ENCODE measurements at regions not wholly inside any gene's neighbourhood (a gene's known extent, or its start where the extent isn't known, plus 50 kb on each side); places are given as distances from the start of the nearest gene placed in this dataset.

- Histone ChIP-seq H3K27ac (ENCODE audit: low read depth, low read length, poor library complexity, severe bottlenecking) (no peak overlapping the region), H3K36me3 (ENCODE audit: insufficient read depth, low read length) (no peaks in the 10 kb centered on the region), H3K9me2 (ENCODE audit: low read depth, low read length) (no peaks in the 10 kb centered on the region), H3K27me3 (ENCODE audit: insufficient read depth, low read length) (no peaks in the 10 kb centered on the region), H2AFZ (ENCODE audit: low read length) (no peak overlapping the region), H3K9me3 (ENCODE audit: low read length) (no peaks in the 10 kb centered on the region), H3K79me2 (ENCODE audit: insufficient read depth, low read length) (no peaks in the 10 kb centered on the region), H3K9ac (ENCODE audit: low read length) (no peak overlapping the region), H3K4me3 (ENCODE audit: low read depth, low read length, poor library complexity, severe bottlenecking) (no peak overlapping the region), H4K20me1 (ENCODE audit: insufficient read depth, low read length) (no peaks in the 10 kb centered on the region), H3K4me2 (ENCODE audit: low read length) (no peak overlapping the region), H3K4me1 (ENCODE audit: insufficient read depth, low read length, severe bottlenecking) (no peaks in the 10 kb centered on the region), H3F3A (ENCODE audit: insufficient read depth, low read length) (no peaks in the 10 kb centered on the region)
- TF ChIP-seq CTCF (IDR thresholded peaks at IDR 0.05; ENCODE audit: low read length) (no peak), EZH2 (IDR thresholded peaks at IDR 0.05; ENCODE audit: borderline replicate concordance, low read length) (no peak)
These were observed 176.0 kb downstream of the DACT1 start for GRCh38 chr14:58813745-58814144.

- Histone ChIP-seq H4K20me1 (ENCODE audit: insufficient read depth, low read length) (no peaks in the 10 kb centered on the region), H3K4me1 (ENCODE audit: insufficient read depth, low read length, severe bottlenecking) (no peaks in the 10 kb centered on the region), H3K79me2 (ENCODE audit: insufficient read depth, low read length) (no peaks in the 10 kb centered on the region), H3K27ac (ENCODE audit: low read depth, low read length, poor library complexity, severe bottlenecking) (no peak overlapping the region), H3K9me2 (ENCODE audit: low read depth, low read length) (no peaks in the 10 kb centered on the region), H3K9ac (ENCODE audit: low read length) (no peak overlapping the region), H2AFZ (ENCODE audit: low read length) (no peak overlapping the region), H3K36me3 (ENCODE audit: insufficient read depth, low read length) (no peaks in the 10 kb centered on the region), H3K27me3 (ENCODE audit: insufficient read depth, low read length) (no peaks in the 10 kb centered on the region), H3K9me3 (ENCODE audit: low read length) (no peaks in the 10 kb centered on the region), H3K4me3 (ENCODE audit: low read depth, low read length, poor library complexity, severe bottlenecking) (no peak overlapping the region), H3K4me2 (ENCODE audit: low read length) (no peak overlapping the region), H3F3A (ENCODE audit: insufficient read depth, low read length) (no peaks in the 10 kb centered on the region)
- no peak for TF ChIP-seq EZH2 (IDR thresholded peaks at IDR 0.05; ENCODE audit: borderline replicate concordance, low read length)
- TF ChIP-seq CTCF (IDR thresholded peaks at IDR 0.05; ENCODE audit: low read length) = no peak
These were observed 176.7 kb downstream of the DACT1 start for GRCh38 chr14:58814466-58814865.

GRCh38 chr14:58815161-58815701 is 177.5 kb downstream of the DACT1 start:
- no peak overlapping the region for H3K4me3 ChIP-seq (ENCODE audit: low read depth, low read length, poor library complexity, severe bottlenecking)
- H3K9ac ChIP-seq (ENCODE audit: low read length) = no peak overlapping the region
- no peaks in the 10 kb centered on the region for H3K79me2 ChIP-seq (ENCODE audit: insufficient read depth, low read length)
- no peaks in the 10 kb centered on the region for H3K36me3 ChIP-seq (ENCODE audit: insufficient read depth, low read length)
- H3F3A ChIP-seq (ENCODE audit: insufficient read depth, low read length) = no peaks in the 10 kb centered on the region
- H2AFZ ChIP-seq (ENCODE audit: low read length) = no peak overlapping the region
- no peak for TF ChIP-seq EZH2 (IDR thresholded peaks at IDR 0.05; ENCODE audit: borderline replicate concordance, low read length)
- no peak for TF ChIP-seq CTCF (IDR thresholded peaks at IDR 0.05; ENCODE audit: low read length)
- H3K9me3 ChIP-seq (ENCODE audit: low read length) = no peaks in the 10 kb centered on the region
- no peak overlapping the region for H3K27ac ChIP-seq (ENCODE audit: low read depth, low read length, poor library complexity, severe bottlenecking)
- H3K9me2 ChIP-seq (ENCODE audit: low read depth, low read length) = no peaks in the 10 kb centered on the region
- no peaks in the 10 kb centered on the region for H4K20me1 ChIP-seq (ENCODE audit: insufficient read depth, low read length)
- no peaks in the 10 kb centered on the region for H3K4me1 ChIP-seq (ENCODE audit: insufficient read depth, low read length, severe bottlenecking)
- H3K27me3 ChIP-seq (ENCODE audit: insufficient read depth, low read length) = no peaks in the 10 kb centered on the region
- H3K4me2 ChIP-seq (ENCODE audit: low read length) = no peak overlapping the region

All from OCI-LY1 (cell line).